ENCODE measurements at regions not wholly inside any gene's neighbourhood (a gene's known extent, or its start where the extent isn't known, plus 50 kb on each side); places are given as distances from the start of the nearest gene placed in this dataset.

DNA sequence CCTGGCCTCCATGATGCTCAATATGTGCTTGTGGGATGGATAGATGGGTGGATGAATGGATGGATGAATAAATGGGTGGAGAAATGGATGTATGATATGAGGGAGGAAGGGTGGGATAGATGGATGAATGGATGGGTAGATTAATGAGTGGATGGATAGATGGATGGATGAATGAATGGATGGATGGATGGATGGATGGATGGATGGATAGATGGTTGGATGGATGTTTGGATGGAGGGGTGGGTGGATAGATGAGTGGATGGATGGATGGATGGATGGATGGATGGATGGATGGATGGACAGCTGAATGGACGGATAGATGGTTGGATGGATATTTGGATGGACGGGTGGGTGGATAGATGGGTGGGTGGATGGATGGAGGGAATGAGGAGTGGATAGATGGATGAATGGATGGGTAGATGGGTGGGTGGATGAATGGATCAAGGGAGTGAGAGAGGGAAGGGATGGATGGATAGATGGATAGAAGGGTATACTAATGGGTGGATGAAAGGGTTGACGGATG, 139.4 kb downstream of the CEBPB start:
- TF ChIP-seq, protein P1, sequence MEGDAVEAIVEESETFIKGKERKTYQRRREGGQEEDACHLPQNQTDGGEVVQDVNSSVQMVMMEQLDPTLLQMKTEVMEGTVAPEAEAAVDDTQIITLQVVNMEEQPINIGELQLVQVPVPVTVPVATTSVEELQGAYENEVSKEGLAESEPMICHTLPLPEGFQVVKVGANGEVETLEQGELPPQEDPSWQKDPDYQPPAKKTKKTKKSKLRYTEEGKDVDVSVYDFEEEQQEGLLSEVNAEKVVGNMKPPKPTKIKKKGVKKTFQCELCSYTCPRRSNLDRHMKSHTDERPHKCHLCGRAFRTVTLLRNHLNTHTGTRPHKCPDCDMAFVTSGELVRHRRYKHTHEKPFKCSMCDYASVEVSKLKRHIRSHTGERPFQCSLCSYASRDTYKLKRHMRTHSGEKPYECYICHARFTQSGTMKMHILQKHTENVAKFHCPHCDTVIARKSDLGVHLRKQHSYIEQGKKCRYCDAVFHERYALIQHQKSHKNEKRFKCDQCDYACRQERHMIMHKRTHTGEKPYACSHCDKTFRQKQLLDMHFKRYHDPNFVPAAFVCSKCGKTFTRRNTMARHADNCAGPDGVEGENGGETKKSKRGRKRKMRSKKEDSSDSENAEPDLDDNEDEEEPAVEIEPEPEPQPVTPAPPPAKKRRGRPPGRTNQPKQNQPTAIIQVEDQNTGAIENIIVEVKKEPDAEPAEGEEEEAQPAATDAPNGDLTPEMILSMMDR (IDR thresholded peaks at IDR 0.05; ENCODE audit: low read length): no peak
- TF ChIP-seq EZH2 (IDR thresholded peaks at IDR 0.05; ENCODE audit: borderline replicate concordance, low read length): no peak
